Activated CD8-positive, alpha-beta T cell treated with anti-CD3 and anti-CD28 coated beads for 36 hours (primary cell): ENCODE measurements at regions not wholly inside any gene's neighbourhood (a gene's known extent, or its start where the extent isn't known, plus 50 kb on each side); places are given as distances from the start of the nearest gene placed in this dataset.

Experiments
- ATAC-seq: fragments of 200-7000 bp; cut with Tn5 transposase; one replicate; pipeline ENCODE4 v1.10.0; 2021; ENCODE audit warnings: mild to moderate bottlenecking, moderate library complexity
- CTCF ChIA-PET: fragments of 350-600 bp; sonication (Branson Sonifier 250); formaldehyde crosslinking; loops from one replicate; lab custom pipeline; 2021; ENCODE audit warnings: antibody characterized with exemption; lab: Charles Lee
- POLR2A ChIA-PET: fragments of 350-600 bp; sonication (Branson Sonifier 250); formaldehyde crosslinking; loops from one replicate; lab custom pipeline; 2021; ENCODE audit warnings: antibody characterized with exemption; lab: Charles Lee
- DNase-seq: peaks from one replicate; pipeline ENCODE4 v3.0.0-alpha.2; 2020
- H3K27ac Mint-ChIP-seq: one replicate; pipeline ENCODE4 v1.8.0; 2021; ENCODE audit warnings: mild to moderate bottlenecking, mixed read lengths
- H3K27me3 Mint-ChIP-seq: one replicate; pipeline ENCODE4 v1.8.0; 2021; ENCODE audit warnings: mixed read lengths
- H3K36me3 Mint-ChIP-seq: one replicate; pipeline ENCODE4 v1.8.0; 2021; ENCODE audit warnings: low read depth, mixed read lengths
- H3K4me1 Mint-ChIP-seq: one replicate; pipeline ENCODE4 v1.8.0; 2021; ENCODE audit warnings: low read depth, mixed read lengths
- H3K4me3 Mint-ChIP-seq: one replicate; pipeline ENCODE4 v1.8.0; 2021; ENCODE audit warnings: mild to moderate bottlenecking, moderate library complexity, mixed read lengths
- H3K9me3 Mint-ChIP-seq: one replicate; pipeline ENCODE4 v1.8.0; 2021; ENCODE audit warnings: mixed read lengths
- intact Hi-C: fragments of 100-400 bp; cut with micrococcal nuclease; formaldehyde crosslinking; loops from one replicate; pipeline ENCODE4 v1.10.0; 2022
- TF ChIP-seq, protein P1 (sequence below): fragments of 200-600 bp; IDR thresholded peaks from one replicate; pipeline ENCODE4 v1.8.0; 2022; ENCODE audit warnings: antibody characterized with exemption, mild to moderate bottlenecking

DNA sequence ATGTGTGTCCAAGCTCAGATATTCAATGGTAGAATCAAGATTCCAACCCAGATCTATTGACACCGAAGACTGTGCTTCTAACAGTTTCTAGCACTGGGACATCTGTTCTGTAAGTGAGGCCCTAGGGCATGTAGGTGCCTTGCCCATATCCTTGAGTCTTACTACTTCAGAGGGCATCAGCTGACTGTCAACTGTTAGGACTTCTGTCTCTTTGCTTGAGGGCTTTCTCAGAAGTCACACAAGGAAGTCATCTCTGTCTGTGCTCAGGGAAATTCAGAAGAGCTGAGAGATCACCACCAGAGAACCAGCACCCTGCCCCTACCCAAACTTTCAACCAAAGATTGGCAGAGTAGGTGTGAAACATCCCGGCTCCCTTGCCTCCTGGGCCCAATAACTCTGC is 403.6 kb upstream of the PROK2 start:
- DNase-seq (no peak), ATAC-seq (no peak)
- intact Hi-C loops, result no loop called here
- Mint-ChIP-seq H3K4me3 (no peak overlapping the region), H3K27ac (no peak overlapping the region), H3K9me3 (peaks cover 11% of the 10 kb centered on the region), H3K27me3 (peaks cover 2% of the 10 kb centered on the region), H3K36me3 (no peaks in the 10 kb centered on the region), H3K4me1 (peaks cover 10% of the 10 kb centered on the region)
- CTCF ChIA-PET, result no interaction called here
- POLR2A ChIA-PET, result no interaction called here
- TF ChIP-seq, protein P1, sequence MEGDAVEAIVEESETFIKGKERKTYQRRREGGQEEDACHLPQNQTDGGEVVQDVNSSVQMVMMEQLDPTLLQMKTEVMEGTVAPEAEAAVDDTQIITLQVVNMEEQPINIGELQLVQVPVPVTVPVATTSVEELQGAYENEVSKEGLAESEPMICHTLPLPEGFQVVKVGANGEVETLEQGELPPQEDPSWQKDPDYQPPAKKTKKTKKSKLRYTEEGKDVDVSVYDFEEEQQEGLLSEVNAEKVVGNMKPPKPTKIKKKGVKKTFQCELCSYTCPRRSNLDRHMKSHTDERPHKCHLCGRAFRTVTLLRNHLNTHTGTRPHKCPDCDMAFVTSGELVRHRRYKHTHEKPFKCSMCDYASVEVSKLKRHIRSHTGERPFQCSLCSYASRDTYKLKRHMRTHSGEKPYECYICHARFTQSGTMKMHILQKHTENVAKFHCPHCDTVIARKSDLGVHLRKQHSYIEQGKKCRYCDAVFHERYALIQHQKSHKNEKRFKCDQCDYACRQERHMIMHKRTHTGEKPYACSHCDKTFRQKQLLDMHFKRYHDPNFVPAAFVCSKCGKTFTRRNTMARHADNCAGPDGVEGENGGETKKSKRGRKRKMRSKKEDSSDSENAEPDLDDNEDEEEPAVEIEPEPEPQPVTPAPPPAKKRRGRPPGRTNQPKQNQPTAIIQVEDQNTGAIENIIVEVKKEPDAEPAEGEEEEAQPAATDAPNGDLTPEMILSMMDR, result no peak

DNA sequence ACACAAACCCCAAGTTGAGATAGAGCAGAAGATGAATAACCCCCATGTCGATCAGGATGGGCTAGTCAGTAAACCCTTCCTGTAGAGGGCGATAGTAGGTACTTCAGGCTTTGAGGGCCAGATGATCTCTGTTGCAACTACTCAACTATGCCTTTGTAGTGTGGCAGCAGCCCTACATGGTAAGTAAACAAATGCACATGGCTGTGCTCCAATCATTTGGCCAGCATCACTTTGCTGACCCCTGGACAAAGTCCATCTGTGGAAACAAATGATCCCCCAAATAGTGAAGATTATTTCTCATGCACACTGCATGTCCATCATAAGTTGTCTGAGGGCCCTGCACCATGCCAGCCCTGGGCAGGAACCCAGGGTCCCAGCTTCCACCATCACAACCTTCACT is 402.2 kb upstream of the PROK2 start:
- Mint-ChIP-seq H3K27ac (no peak overlapping the region), H3K4me1 (peaks cover 10% of the 10 kb centered on the region), H3K9me3 (peaks cover 4% of the 10 kb centered on the region), H3K27me3 (peaks cover 10% of the 10 kb centered on the region), H3K36me3 (no peaks in the 10 kb centered on the region), H3K4me3 (no peak overlapping the region)
- ATAC-seq, result no peak
- DNase-seq, result no peak
- TF ChIP-seq, protein P1, result peak; percentile 15
- CTCF ChIA-PET, result interaction anchor here (0.7 to 1.0 kb wide), 2 partner anchors 15 to 543 kb away, joined by 3 read pairs; no protein-coding TSS in a partner anchor
- intact Hi-C loops, result no loop called here
- POLR2A ChIA-PET, result interaction anchor here (0.6 kb wide), 1 partner anchor 102 kb away, joined by 3 read pairs; no protein-coding TSS in a partner anchor

DNA sequence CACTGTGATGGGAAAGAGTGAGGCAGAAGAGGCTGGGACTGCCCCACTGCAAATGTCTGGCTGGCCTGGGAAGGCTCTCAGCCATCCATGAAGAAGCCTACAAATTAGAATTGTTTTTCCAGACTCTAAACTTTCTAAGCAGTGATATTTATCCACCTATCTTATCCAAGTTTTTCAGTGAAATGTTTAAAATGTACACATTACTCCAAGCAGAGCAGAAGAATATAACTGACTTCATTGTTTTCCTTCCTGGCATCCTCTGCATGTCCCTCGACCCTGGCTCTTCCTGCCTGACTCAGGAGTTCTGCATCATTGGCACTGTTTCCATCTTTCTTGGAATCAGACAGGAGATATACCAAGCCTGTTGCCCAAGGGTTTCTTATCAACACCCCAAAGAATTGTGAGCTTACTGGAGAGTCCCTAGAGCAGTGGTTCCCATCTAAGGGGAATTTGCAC is 401.5 kb upstream of the PROK2 start:
- TF ChIP-seq, protein P1, result no peak
- H3K27ac Mint-ChIP-seq, result no peak overlapping the region
- peaks cover 10% of the 10 kb centered on the region for H3K4me1 Mint-ChIP-seq
- ATAC-seq (no peak), DNase-seq (no peak)
- H3K4me3 Mint-ChIP-seq, result no peak overlapping the region
- H3K9me3 Mint-ChIP-seq, result peaks cover 4% of the 10 kb centered on the region
- peaks cover 10% of the 10 kb centered on the region for H3K27me3 Mint-ChIP-seq
- CTCF ChIA-PET, result interaction anchor here (1.0 kb wide), 1 partner anchor 15 kb away, joined by 3 read pairs; no protein-coding TSS in a partner anchor
- POLR2A ChIA-PET, result no interaction called here
- no peaks in the 10 kb centered on the region for H3K36me3 Mint-ChIP-seq
- intact Hi-C loops, result no loop called here

DNA sequence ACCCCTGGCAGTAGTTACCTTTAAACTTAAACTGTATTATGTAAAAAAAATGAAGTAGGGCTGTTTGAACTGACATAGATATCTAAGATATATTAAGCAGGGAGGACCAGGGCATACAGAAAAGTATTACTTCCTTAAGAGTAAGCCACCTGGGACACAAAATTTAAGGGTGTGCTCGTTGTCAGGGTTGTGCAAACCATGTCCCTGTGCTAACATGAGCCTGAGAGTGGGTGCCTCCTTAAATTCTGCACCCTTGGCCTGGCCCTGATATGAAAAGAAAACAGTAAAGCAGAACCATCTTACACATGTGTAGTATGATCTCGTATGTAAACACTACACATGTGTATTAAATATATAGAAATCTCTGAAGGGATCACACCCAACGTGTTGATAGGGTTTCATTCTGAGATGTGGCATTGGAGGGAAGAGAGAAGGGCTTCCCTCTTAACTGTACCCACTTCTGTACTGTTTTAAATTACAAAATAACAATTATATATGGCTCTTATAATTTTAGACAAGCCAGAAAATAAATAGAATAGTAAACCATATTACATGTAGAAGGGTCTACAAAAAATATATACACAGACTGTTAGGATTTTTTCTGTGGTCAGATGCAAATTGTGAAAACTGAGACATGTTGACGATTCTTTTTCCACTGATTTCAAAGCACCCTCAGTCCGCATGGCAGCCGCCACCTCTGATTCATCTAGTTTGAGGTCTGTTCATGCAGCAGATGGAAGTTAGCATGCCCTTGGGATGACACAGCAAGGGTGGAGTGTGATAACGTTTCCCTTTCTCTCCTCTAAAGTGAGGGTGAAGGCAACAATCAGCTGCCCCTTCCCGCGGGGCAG is 400.8 kb upstream of the PROK2 start:
- H3K4me3 Mint-ChIP-seq, result no peak overlapping the region
- intact Hi-C loops, result no loop called here
- CTCF ChIA-PET, result interaction anchor here (1.0 kb wide), 1 partner anchor 14 kb away, joined by 3 read pairs; no protein-coding TSS in a partner anchor
- H3K27ac Mint-ChIP-seq, result no peak overlapping the region
- H3K4me1 Mint-ChIP-seq, result peaks cover 10% of the 10 kb centered on the region
- ATAC-seq (peak; percentile 80), DNase-seq (peak; percentile 63)
- peaks cover 13% of the 10 kb centered on the region for H3K27me3 Mint-ChIP-seq
- POLR2A ChIA-PET, result no interaction called here
- TF ChIP-seq, protein P1, result no peak
- H3K9me3 Mint-ChIP-seq, result peaks cover 4% of the 10 kb centered on the region
- no peaks in the 10 kb centered on the region for H3K36me3 Mint-ChIP-seq

DNA sequence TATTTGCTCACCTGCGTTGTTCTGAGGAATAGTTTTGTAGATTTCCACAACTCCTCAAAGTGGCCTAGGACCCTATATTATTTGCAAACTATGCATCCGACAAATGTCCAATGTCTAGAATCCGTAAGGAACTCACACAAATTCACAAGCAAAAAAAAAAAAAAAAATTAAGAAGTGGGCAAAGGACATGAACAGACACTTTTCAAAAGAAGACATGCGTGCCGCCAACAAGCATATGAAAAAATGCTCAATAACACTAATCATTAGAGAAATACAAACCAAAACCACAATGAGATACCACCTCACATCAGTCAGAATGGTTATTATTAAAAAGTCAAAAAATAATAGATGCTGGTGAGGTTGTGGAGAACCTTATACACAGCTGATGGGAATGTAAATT is 398.5 kb upstream of the PROK2 start:
- Mint-ChIP-seq H3K9me3 (peaks cover 4% of the 10 kb centered on the region), H3K27ac (no peak overlapping the region), H3K36me3 (no peaks in the 10 kb centered on the region), H3K4me3 (no peak overlapping the region), H3K4me1 (peaks cover 10% of the 10 kb centered on the region), H3K27me3 (peaks cover 22% of the 10 kb centered on the region)
- CTCF ChIA-PET, result interaction anchor here (1.4 kb wide), 1 partner anchor 635 kb away, joined by 3 read pairs; no protein-coding TSS in a partner anchor
- intact Hi-C loops, result no loop called here
- DNase-seq, result no peak
- no peak for ATAC-seq
- TF ChIP-seq, protein P1, result no peak
- POLR2A ChIA-PET, result no interaction called here
